HFFc6 (cell line): ENCODE measurements at regions not wholly inside any gene's neighbourhood (a gene's known extent, or its start where the extent isn't known, plus 50 kb on each side); places are given as distances from the start of the nearest gene placed in this dataset.

Experiments used
- DNase-seq: peaks from one replicate; pipeline ENCODE4 v3.0.0-alpha.2; 2018
- H3K27ac Mint-ChIP-seq: 2 replicates; pipeline ENCODE4 v1.8.0; 2020; ENCODE audit warnings: mild to moderate bottlenecking, mixed read lengths
- H3K27me3 Mint-ChIP-seq: 2 replicates; pipeline ENCODE4 v1.8.0; 2021; ENCODE audit warnings: mild to moderate bottlenecking, moderate library complexity, mixed read lengths; ENCODE audit not compliant: insufficient read depth
- H3K36me3 Mint-ChIP-seq: 2 replicates; pipeline ENCODE4 v1.8.0; 2021; ENCODE audit warnings: low read depth, mixed read lengths
- H3K4me1 Mint-ChIP-seq: 2 replicates; pipeline ENCODE4 v1.8.0; 2020; ENCODE audit warnings: low read depth, mixed read lengths
- H3K4me3 Mint-ChIP-seq: 2 replicates; pipeline ENCODE4 v1.8.0; 2020; ENCODE audit warnings: mild to moderate bottlenecking, moderate library complexity, mixed read lengths
- H3K9me3 Mint-ChIP-seq: 2 replicates; pipeline ENCODE4 v1.8.0; 2020; ENCODE audit warnings: mild to moderate bottlenecking, mixed read lengths
- TF ChIP-seq, protein P1 (sequence below): fragments of 200-600 bp; sonication (generic); IDR thresholded peaks from 2 replicates; pipeline ENCODE4 v1.5.0; 2021; ENCODE audit warnings: antibody characterized with exemption, mild to moderate bottlenecking

DNA sequence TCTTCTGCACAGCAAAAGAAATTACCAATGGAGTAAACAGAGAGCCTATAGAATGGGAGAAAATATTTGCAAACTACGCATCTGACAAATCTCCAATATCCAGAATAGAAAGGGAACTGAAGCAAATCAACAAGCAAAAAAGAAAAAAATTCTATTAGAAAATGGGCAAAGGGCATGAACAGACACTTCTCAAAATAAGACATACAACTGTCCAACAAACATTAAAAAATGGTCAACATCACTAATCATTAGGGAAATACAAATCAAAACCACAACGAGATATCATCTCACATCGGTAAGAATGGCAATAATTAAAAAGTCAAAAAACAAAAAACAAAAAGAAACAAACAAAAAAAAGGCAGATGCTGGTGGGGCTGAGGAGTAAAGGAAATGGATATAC lies 356.4 kb downstream of the ADCYAP1 start:
- Mint-ChIP-seq H3K27me3 (no peaks in the 10 kb centered on the region), H3K9me3 (peaks cover 37% of the 10 kb centered on the region), H3K27ac (no peak overlapping the region), H3K4me1 (no peaks in the 10 kb centered on the region), H3K36me3 (no peaks in the 10 kb centered on the region), H3K4me3 (no peak overlapping the region)
- TF ChIP-seq, protein P1, sequence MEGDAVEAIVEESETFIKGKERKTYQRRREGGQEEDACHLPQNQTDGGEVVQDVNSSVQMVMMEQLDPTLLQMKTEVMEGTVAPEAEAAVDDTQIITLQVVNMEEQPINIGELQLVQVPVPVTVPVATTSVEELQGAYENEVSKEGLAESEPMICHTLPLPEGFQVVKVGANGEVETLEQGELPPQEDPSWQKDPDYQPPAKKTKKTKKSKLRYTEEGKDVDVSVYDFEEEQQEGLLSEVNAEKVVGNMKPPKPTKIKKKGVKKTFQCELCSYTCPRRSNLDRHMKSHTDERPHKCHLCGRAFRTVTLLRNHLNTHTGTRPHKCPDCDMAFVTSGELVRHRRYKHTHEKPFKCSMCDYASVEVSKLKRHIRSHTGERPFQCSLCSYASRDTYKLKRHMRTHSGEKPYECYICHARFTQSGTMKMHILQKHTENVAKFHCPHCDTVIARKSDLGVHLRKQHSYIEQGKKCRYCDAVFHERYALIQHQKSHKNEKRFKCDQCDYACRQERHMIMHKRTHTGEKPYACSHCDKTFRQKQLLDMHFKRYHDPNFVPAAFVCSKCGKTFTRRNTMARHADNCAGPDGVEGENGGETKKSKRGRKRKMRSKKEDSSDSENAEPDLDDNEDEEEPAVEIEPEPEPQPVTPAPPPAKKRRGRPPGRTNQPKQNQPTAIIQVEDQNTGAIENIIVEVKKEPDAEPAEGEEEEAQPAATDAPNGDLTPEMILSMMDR: no peak
- no peak for DNase-seq

DNA sequence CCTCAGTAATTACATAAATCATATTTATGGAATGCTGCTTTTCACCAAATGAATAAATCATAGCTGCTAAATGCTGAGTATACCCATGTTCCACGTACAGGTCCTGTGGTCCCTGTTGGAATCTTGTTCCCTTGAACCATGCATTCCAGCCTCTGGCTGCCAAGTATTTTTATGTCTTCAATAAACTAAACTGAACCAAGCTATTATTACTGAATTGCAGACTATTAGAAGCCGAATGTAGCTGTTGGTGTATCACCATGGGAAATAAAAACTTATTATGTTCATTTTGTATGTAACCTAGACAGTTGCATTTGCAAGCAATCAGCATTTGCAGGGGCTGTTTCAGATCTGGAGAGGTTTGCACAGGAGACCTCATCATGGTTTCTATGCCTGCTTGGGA lies 362.4 kb downstream of the ADCYAP1 start:
- no peaks in the 10 kb centered on the region for H3K4me1 Mint-ChIP-seq
- no peak overlapping the region for H3K27ac Mint-ChIP-seq
- no peaks in the 10 kb centered on the region for H3K27me3 Mint-ChIP-seq
- H3K36me3 Mint-ChIP-seq: no peaks in the 10 kb centered on the region
- TF ChIP-seq, protein P1: no peak
- H3K9me3 Mint-ChIP-seq: peaks cover 40% of the 10 kb centered on the region
- DNase-seq: no peak
- no peak overlapping the region for H3K4me3 Mint-ChIP-seq

DNA sequence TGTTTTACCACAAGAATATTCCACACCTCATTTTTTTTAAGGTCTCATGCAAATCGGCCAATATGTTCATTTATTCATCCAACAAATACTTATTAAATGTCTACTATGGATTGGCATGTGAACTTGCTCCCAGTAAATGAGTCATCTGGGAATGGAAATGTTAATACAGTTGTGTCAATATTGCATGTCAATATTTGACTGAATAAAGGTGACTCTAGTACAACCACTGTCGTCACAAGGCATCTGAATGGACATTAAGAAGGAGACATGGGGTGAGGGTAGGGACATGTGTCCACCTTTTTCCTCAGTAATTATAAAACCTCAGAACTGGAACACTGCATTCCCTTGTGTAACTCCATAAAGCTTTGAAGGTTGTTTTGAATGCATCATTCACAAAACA lies 365.4 kb downstream of the ADCYAP1 start:
- no peak overlapping the region for H3K4me3 Mint-ChIP-seq
- TF ChIP-seq, protein P1: no peak
- DNase-seq: no peak
- no peak overlapping the region for H3K27ac Mint-ChIP-seq
- H3K9me3 Mint-ChIP-seq: peaks cover 43% of the 10 kb centered on the region
- no peaks in the 10 kb centered on the region for H3K27me3 Mint-ChIP-seq
- no peaks in the 10 kb centered on the region for H3K4me1 Mint-ChIP-seq
- no peaks in the 10 kb centered on the region for H3K36me3 Mint-ChIP-seq

DNA sequence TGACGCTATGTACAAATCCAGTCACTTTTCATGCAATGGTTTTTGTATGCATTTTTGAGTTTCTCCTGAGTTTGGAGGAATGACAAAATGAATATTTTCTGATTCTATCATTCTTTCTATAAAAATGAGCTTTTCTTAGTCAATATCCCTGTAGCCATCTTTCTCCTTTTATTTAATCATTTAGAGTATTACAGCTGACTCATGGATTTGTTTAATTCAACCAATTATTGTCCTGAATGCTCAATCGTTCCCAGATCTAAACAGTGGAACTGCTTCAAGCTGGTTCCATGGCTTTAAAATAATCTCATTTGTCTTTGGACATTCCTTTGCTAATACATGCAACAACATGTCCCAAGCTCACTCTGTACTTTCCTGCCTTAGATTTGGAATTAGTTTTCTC lies 368.8 kb downstream of the ADCYAP1 start:
- Mint-ChIP-seq H3K36me3 (no peaks in the 10 kb centered on the region), H3K4me1 (no peaks in the 10 kb centered on the region), H3K27me3 (no peaks in the 10 kb centered on the region), H3K9me3 (peaks cover 46% of the 10 kb centered on the region), H3K4me3 (no peak overlapping the region), H3K27ac (no peak overlapping the region)
- no peak for DNase-seq
- TF ChIP-seq, protein P1: no peak

DNA sequence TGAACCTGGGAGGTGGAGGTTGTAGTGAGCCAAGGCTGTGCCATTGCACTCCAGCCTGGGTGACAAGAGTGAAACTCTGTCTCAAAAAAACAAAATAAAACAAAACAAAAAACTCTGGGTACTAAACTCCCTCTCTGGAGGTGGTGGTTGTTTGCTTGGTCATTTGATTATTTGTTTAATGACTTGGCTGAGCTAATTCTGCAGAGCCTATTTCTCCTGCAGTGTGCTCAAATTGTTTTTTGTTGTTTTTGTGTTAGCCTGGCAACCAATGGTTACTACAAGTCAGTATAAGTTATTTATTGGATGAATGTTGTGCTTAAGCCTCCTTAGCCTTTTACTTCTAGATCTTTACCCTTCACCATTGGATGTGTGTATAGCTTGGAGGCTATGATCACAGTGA lies 387.5 kb downstream of the ADCYAP1 start:
- H3K4me1 Mint-ChIP-seq: no peaks in the 10 kb centered on the region
- H3K27me3 Mint-ChIP-seq: no peaks in the 10 kb centered on the region
- peaks cover 43% of the 10 kb centered on the region for H3K9me3 Mint-ChIP-seq
- TF ChIP-seq, protein P1: no peak
- no peak overlapping the region for H3K4me3 Mint-ChIP-seq
- H3K27ac Mint-ChIP-seq: no peak overlapping the region
- 0 out of 2 replicates have a peak, but pooled peaks cover 3% of the 10 kb centered on the region for H3K36me3 Mint-ChIP-seq
- DNase-seq: no peak

DNA sequence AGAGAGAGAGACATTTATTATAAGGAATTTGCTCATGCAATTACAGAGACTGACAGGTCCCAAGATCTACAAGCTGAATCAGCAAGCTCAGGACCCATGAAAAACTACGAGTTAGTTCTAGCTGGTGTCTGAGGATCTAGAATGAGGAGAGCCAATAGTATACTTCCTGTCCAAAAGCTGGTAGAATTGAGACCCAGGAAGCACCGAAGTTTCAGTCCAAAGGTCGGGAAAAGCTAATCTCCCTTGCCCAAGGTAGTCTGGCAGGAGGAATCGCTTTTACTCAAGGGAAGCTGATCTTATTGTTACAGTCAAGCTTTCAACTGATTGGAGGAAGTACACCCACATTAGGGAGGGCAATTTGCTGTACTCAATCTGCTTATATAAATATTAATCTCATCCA lies 389.6 kb downstream of the ADCYAP1 start:
- H3K36me3 Mint-ChIP-seq: 0 out of 2 replicates have a peak, but pooled peaks cover 4% of the 10 kb centered on the region
- no peaks in the 10 kb centered on the region for H3K4me1 Mint-ChIP-seq
- no peak overlapping the region for H3K4me3 Mint-ChIP-seq
- peaks cover 55% of the 10 kb centered on the region for H3K9me3 Mint-ChIP-seq
- DNase-seq: no peak
- no peaks in the 10 kb centered on the region for H3K27me3 Mint-ChIP-seq
- H3K27ac Mint-ChIP-seq: no peak overlapping the region
- TF ChIP-seq, protein P1: no peak
